ENCODE measurements at regions not wholly inside any gene's neighbourhood (a gene's known extent, or its start where the extent isn't known, plus 50 kb on each side); places are given as distances from the start of the nearest gene placed in this dataset.

- no peak for DNase-seq (ENCODE audit: extremely low spot score)
- no peak overlapping the region for H3K4me3 ChIP-seq (ENCODE audit: low read depth, low read length)
- H3K4me1 ChIP-seq (ENCODE audit: insufficient read depth): no peaks in the 10 kb centered on the region
- WGBS: 63% methylated on average over 1 of the region's 1 CpG
- H3K27ac ChIP-seq (ENCODE audit: low read depth): no peak overlapping the region
- H3K36me3 ChIP-seq (ENCODE audit: insufficient read depth): no peaks in the 10 kb centered on the region
These were observed 672.2 kb downstream of the BCL11A start for GRCh38 chr2:59881218-59881617.

- no peak for DNase-seq (ENCODE audit: extremely low spot score)
- no peaks in the 10 kb centered on the region for H3K36me3 ChIP-seq (ENCODE audit: insufficient read depth)
- no peak overlapping the region for H3K27ac ChIP-seq (ENCODE audit: low read depth)
- no peaks in the 10 kb centered on the region for H3K4me1 ChIP-seq (ENCODE audit: insufficient read depth)
- H3K4me3 ChIP-seq (ENCODE audit: low read depth, low read length): no peak overlapping the region
- WGBS: 86% methylated on average over 9 of the region's 9 CpGs
These were observed 673.7 kb downstream of the BCL11A start for GRCh38 chr2:59879700-59880131.

- Histone ChIP-seq H3K4me1 (ENCODE audit: insufficient read depth) (no peaks in the 10 kb centered on the region), H3K27ac (ENCODE audit: low read depth) (no peak overlapping the region), H3K4me3 (ENCODE audit: low read depth, low read length) (no peak overlapping the region), H3K36me3 (ENCODE audit: insufficient read depth) (no peaks in the 10 kb centered on the region)
- no peak for DNase-seq (ENCODE audit: extremely low spot score)
- WGBS: 83% methylated on average over 5 of the region's 5 CpGs
These were observed 677.6 kb downstream of the BCL11A start for GRCh38 chr2:59875836-59876235.

GRCh38 chr2:59874971-59875755 lies 678.3 kb downstream of the BCL11A start:
- DNase-seq (ENCODE audit: extremely low spot score): no peak
- WGBS: 82% methylated on average over 2 of the region's 2 CpGs
- H3K27ac ChIP-seq (ENCODE audit: low read depth): no peak overlapping the region
- H3K4me3 ChIP-seq (ENCODE audit: low read depth, low read length): no peak overlapping the region
- H3K36me3 ChIP-seq (ENCODE audit: insufficient read depth): no peaks in the 10 kb centered on the region
- H3K4me1 ChIP-seq (ENCODE audit: insufficient read depth): no peaks in the 10 kb centered on the region

- Histone ChIP-seq H3K4me3 (ENCODE audit: low read depth, low read length) (no peak overlapping the region), H3K36me3 (ENCODE audit: insufficient read depth) (no peaks in the 10 kb centered on the region), H3K4me1 (ENCODE audit: insufficient read depth) (no peaks in the 10 kb centered on the region), H3K27ac (ENCODE audit: low read depth) (no peak overlapping the region)
- WGBS: 88% methylated on average over 7 of the region's 7 CpGs
- no peak for DNase-seq (ENCODE audit: extremely low spot score)
These were observed 679.1 kb downstream of the BCL11A start for GRCh38 chr2:59874361-59874760.

GRCh38 chr2:59871830-59872229 lies 681.6 kb downstream of the BCL11A start:
- H3K4me3 ChIP-seq (ENCODE audit: low read depth, low read length): no peak overlapping the region
- H3K36me3 ChIP-seq (ENCODE audit: insufficient read depth): no peaks in the 10 kb centered on the region
- H3K27ac ChIP-seq (ENCODE audit: low read depth): no peak overlapping the region
- no peak for DNase-seq (ENCODE audit: extremely low spot score)
- WGBS: 75% methylated on average over 3 of the region's 3 CpGs
- H3K4me1 ChIP-seq (ENCODE audit: insufficient read depth): no peaks in the 10 kb centered on the region

GRCh38 chr2:59868981-59869380 lies 684.5 kb downstream of the BCL11A start:
- WGBS: 75% methylated on average over 2 of the region's 2 CpGs
- DNase-seq (ENCODE audit: extremely low spot score): no peak
- no peaks in the 10 kb centered on the region for H3K36me3 ChIP-seq (ENCODE audit: insufficient read depth)

GRCh38 chr2:59866436-59866835 lies 687.0 kb downstream of the BCL11A start:
- no peaks in the 10 kb centered on the region for H3K36me3 ChIP-seq (ENCODE audit: insufficient read depth)
- no peak overlapping the region for H3K4me3 ChIP-seq (ENCODE audit: low read depth, low read length)
- no peak overlapping the region for H3K27ac ChIP-seq (ENCODE audit: low read depth)
- no peaks in the 10 kb centered on the region for H3K4me1 ChIP-seq (ENCODE audit: insufficient read depth)
- DNase-seq (ENCODE audit: extremely low spot score): no peak
- WGBS: 90% methylated on average over 3 of the region's 3 CpGs

More at GRCh38 chr2:59868981-59869380, 684.5 kb downstream of the BCL11A start:
- Histone ChIP-seq H3K4me1 (ENCODE audit: insufficient read depth) (no peaks in the 10 kb centered on the region), H3K4me3 (ENCODE audit: low read depth, low read length) (no peak overlapping the region), H3K27ac (ENCODE audit: low read depth) (no peak overlapping the region)

GRCh38 chr2:59858540-59858939 lies 694.9 kb downstream of the BCL11A start:
- H3K36me3 ChIP-seq (ENCODE audit: insufficient read depth): no peaks in the 10 kb centered on the region
- H3K4me3 ChIP-seq (ENCODE audit: low read depth, low read length): no peak overlapping the region
- no peaks in the 10 kb centered on the region for H3K4me1 ChIP-seq (ENCODE audit: insufficient read depth)
- WGBS: 97% methylated on average over 7 of the region's 7 CpGs
- no peak for DNase-seq (ENCODE audit: extremely low spot score)
- no peak overlapping the region for H3K27ac ChIP-seq (ENCODE audit: low read depth)

GRCh38 chr2:59857109-59857508 lies 696.3 kb downstream of the BCL11A start:
- no peak for DNase-seq (ENCODE audit: extremely low spot score)
- H3K27ac ChIP-seq (ENCODE audit: low read depth): no peak overlapping the region
- no peak overlapping the region for H3K4me3 ChIP-seq (ENCODE audit: low read depth, low read length)
- no peaks in the 10 kb centered on the region for H3K36me3 ChIP-seq (ENCODE audit: insufficient read depth)
- H3K4me1 ChIP-seq (ENCODE audit: insufficient read depth): no peaks in the 10 kb centered on the region

- Histone ChIP-seq H3K36me3 (ENCODE audit: insufficient read depth) (no peaks in the 10 kb centered on the region), H3K4me1 (ENCODE audit: insufficient read depth) (no peaks in the 10 kb centered on the region), H3K27ac (ENCODE audit: low read depth) (no peak overlapping the region), H3K4me3 (ENCODE audit: low read depth, low read length) (no peak overlapping the region)
- DNase-seq (ENCODE audit: extremely low spot score): no peak
- 79% methylated on average over 3 of the region's 3 CpGs for WGBS
These were observed 697.1 kb downstream of the BCL11A start for GRCh38 chr2:59856391-59856790.

- 59% methylated on average over 4 of the region's 4 CpGs for WGBS
These were observed 700.4 kb downstream of the BCL11A start for GRCh38 chr2:59853032-59853431.

GRCh38 chr2:59851836-59852475 lies 701.5 kb downstream of the BCL11A start:
- H3K36me3 ChIP-seq (ENCODE audit: insufficient read depth): no peaks in the 10 kb centered on the region
- H3K27ac ChIP-seq (ENCODE audit: low read depth): no peak overlapping the region
- H3K4me3 ChIP-seq (ENCODE audit: low read depth, low read length): no peak overlapping the region
- no peak for DNase-seq (ENCODE audit: extremely low spot score)
- H3K4me1 ChIP-seq (ENCODE audit: insufficient read depth): no peaks in the 10 kb centered on the region

More at GRCh38 chr2:59853032-59853431, 700.4 kb downstream of the BCL11A start:
- Histone ChIP-seq H3K4me3 (ENCODE audit: low read depth, low read length) (no peak overlapping the region), H3K4me1 (ENCODE audit: insufficient read depth) (no peaks in the 10 kb centered on the region), H3K36me3 (ENCODE audit: insufficient read depth) (no peaks in the 10 kb centered on the region), H3K27ac (ENCODE audit: low read depth) (no peak overlapping the region)
- DNase-seq (ENCODE audit: extremely low spot score): no peak

- Histone ChIP-seq H3K4me3 (ENCODE audit: low read depth, low read length) (no peak overlapping the region), H3K36me3 (ENCODE audit: insufficient read depth) (no peaks in the 10 kb centered on the region), H3K27ac (ENCODE audit: low read depth) (no peak overlapping the region), H3K4me1 (ENCODE audit: insufficient read depth) (no peaks in the 10 kb centered on the region)
- 88% methylated on average over 6 of the region's 6 CpGs for WGBS
- no peak for DNase-seq (ENCODE audit: extremely low spot score)
These were observed 702.9 kb downstream of the BCL11A start for GRCh38 chr2:59850554-59850953.
